ENCODE measurements at regions not wholly inside any gene's neighbourhood (a gene's known extent, or its start where the extent isn't known, plus 50 kb on each side); places are given as distances from the start of the nearest gene placed in this dataset.

DNA sequence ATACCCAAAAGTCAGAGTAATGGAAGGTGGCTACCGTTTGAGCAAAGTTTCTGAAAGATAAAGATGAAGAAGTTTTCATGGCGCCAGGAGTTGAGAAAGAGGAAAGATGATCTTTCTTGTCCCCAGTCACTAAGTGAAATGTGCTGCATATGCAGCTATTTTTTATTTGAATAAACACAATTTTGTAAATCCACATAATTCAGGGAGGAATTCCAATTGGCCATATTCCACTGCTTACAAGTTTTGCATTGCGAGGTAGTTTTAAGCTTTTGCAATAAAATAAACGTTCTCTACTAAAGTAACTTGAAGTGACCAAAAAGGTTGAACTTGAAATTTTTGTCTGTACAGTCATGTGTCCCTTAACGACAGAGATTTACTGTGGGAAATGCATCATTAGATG is 139.3 kb upstream of the VCX2 start:
- TF ChIP-seq, protein P1, sequence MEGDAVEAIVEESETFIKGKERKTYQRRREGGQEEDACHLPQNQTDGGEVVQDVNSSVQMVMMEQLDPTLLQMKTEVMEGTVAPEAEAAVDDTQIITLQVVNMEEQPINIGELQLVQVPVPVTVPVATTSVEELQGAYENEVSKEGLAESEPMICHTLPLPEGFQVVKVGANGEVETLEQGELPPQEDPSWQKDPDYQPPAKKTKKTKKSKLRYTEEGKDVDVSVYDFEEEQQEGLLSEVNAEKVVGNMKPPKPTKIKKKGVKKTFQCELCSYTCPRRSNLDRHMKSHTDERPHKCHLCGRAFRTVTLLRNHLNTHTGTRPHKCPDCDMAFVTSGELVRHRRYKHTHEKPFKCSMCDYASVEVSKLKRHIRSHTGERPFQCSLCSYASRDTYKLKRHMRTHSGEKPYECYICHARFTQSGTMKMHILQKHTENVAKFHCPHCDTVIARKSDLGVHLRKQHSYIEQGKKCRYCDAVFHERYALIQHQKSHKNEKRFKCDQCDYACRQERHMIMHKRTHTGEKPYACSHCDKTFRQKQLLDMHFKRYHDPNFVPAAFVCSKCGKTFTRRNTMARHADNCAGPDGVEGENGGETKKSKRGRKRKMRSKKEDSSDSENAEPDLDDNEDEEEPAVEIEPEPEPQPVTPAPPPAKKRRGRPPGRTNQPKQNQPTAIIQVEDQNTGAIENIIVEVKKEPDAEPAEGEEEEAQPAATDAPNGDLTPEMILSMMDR (IDR thresholded peaks at IDR 0.05) = no peak
- TF ChIP-seq POLR2A (IDR thresholded peaks at IDR 0.05) = no peak
